HG03097 (cell line): ENCODE measurements at regions not wholly inside any gene's neighbourhood (a gene's known extent, or its start where the extent isn't known, plus 50 kb on each side); places are given as distances from the start of the nearest gene placed in this dataset.

Source experiments
- ATAC-seq: cut with Tn5 transposase; IDR thresholded peaks from one replicate; pipeline ENCODE4 v1.9.1; 2021; ENCODE audit not compliant: unreplicated experiment, low FRiP score

- ATAC-seq: no peak
These were observed 410.8 kb downstream of the CETN3 start for GRCh38 chr5:89998519-89999305.

- ATAC-seq: no peak
These were observed 412.7 kb downstream of the CETN3 start for GRCh38 chr5:89996890-89997289.

GRCh38 chr5:89996335-89996734 lies 413.2 kb downstream of the CETN3 start:
- no peak for ATAC-seq

- no peak for ATAC-seq
These were observed 415.3 kb downstream of the CETN3 start for GRCh38 chr5:89994266-89994665.

- no peak for ATAC-seq
These were observed 417.4 kb downstream of the CETN3 start for GRCh38 chr5:89992201-89992600.

GRCh38 chr5:89991592-89991991 lies 418.0 kb downstream of the CETN3 start:
- no peak for ATAC-seq

GRCh38 chr5:89989776-89990175 lies 419.8 kb downstream of the CETN3 start:
- no peak for ATAC-seq

GRCh38 chr5:89988998-89989655 lies 420.4 kb downstream of the CETN3 start:
- ATAC-seq: no peak

- no peak for ATAC-seq
These were observed 421.3 kb downstream of the CETN3 start for GRCh38 chr5:89988129-89988810.

- ATAC-seq: no peak
These were observed 426.3 kb downstream of the CETN3 start for GRCh38 chr5:89983216-89983615.

GRCh38 chr5:89981878-89982773 lies 427.4 kb downstream of the CETN3 start:
- no peak for ATAC-seq

- ATAC-seq: no peak
These were observed 428.5 kb downstream of the CETN3 start for GRCh38 chr5:89981021-89981420.

- no peak for ATAC-seq
These were observed 436.0 kb downstream of the CETN3 start for GRCh38 chr5:89973516-89973915.

GRCh38 chr5:89972901-89973300 lies 436.7 kb downstream of the CETN3 start:
- ATAC-seq: no peak

- ATAC-seq: no peak
These were observed 440.6 kb downstream of the CETN3 start for GRCh38 chr5:89968958-89969381.

- ATAC-seq: no peak
These were observed 441.6 kb downstream of the CETN3 start for GRCh38 chr5:89967771-89968444.

- no peak for ATAC-seq
These were observed 452.7 kb downstream of the CETN3 start for GRCh38 chr5:89956838-89957237.

- ATAC-seq: no peak
These were observed 454.6 kb downstream of the CETN3 start for GRCh38 chr5:89954916-89955315.

- no peak for ATAC-seq
These were observed 457.7 kb downstream of the CETN3 start for GRCh38 chr5:89951876-89952275.

- ATAC-seq: no peak
These were observed 459.3 kb downstream of the CETN3 start for GRCh38 chr5:89950234-89950633.
